Upper lobe of left lung (tissue), 6 donors: ENCODE measurements at regions not wholly inside any gene's neighbourhood (a gene's known extent, or its start where the extent isn't known, plus 50 kb on each side); places are given as distances from the start of the nearest gene placed in this dataset.

Experiments
- ATAC-seq, 2 donors: fragments of 200-7000 bp; cut with Tn5 transposase; one replicate each; pipeline ENCODE4 v1.9.1; 2022; ENCODE audit warnings: mild to moderate bottlenecking in 2 of 2, moderate library complexity in 2 of 2; ENCODE audit not compliant: low FRiP score in 2 of 2
- DNase-seq, 2 donors: peaks; one replicate each; pipeline ENCODE4 v3.0.0-alpha.2; 2019 to 2020
- H3K27ac ChIP-seq, 4 donors: fragments of 200-600 bp; sonication (generic); one replicate each; pipeline ENCODE4 v1.5.1; 2016 to 2019
- H3K27me3 ChIP-seq, 4 donors: fragments of 200-600 bp; sonication (generic); one replicate each; pipeline ENCODE4 v1.5.1; 2017 to 2019
- H3K36me3 ChIP-seq, 4 donors: fragments of 200-600 bp; sonication (generic); one replicate each; pipeline ENCODE4 v1.5.1; 2016 to 2019
- H3K4me1 ChIP-seq, 4 donors: fragments of 200-600 bp; sonication (generic); one replicate each; pipeline ENCODE4 v1.5.1; 2018 to 2019
- H3K4me3 ChIP-seq, 4 donors: fragments of 200-600 bp; sonication (generic); one replicate each; pipeline ENCODE4 v1.5.1; 2017 to 2019; ENCODE audit warnings: mild to moderate bottlenecking in 2 of 4, moderate library complexity in 1 of 4
- H3K9me3 ChIP-seq, 4 donors: fragments of 200-600 bp; sonication (generic); one replicate each; pipeline ENCODE4 v1.5.1; 2018 to 2019
- EP300 ChIP-seq, 4 donors: sonication (generic); formaldehyde crosslinking; IDR thresholded peaks; one replicate each; pipeline ENCODE4 v1.5.1; 2017; ENCODE audit warnings: antibody characterized with exemption in 4 of 4, control low read depth in 2 of 4
- POLR2A ChIP-seq, 4 donors: fragments of 450-650 bp; IDR thresholded peaks; one replicate each; pipeline ENCODE4 v1.5.1; 2016 to 2017; ENCODE audit warnings: antibody characterized with exemption in 4 of 4, mild to moderate bottlenecking in 2 of 4
- POLR2AphosphoS5 ChIP-seq, 2 donors: sonication (generic); formaldehyde crosslinking; IDR thresholded peaks; one replicate each; pipeline ENCODE4 v1.5.1; 2017; ENCODE audit warnings: antibody characterized with exemption in 2 of 2
- WGBS, 2 donors: methylation state at CpG; one replicate each; pipeline ENCODE4 v1.1.5; 2017 to 2018; 5-methylcytosine and 5-hydroxymethylcytosine counted together
- TF ChIP-seq, protein P1 (sequence below), 6 experiments: fragments of 450-650 bp in 4 of 6; fragments of 200-600 bp in 2 of 6; sonication (generic) in 2 of 6; IDR thresholded peaks; one replicate each; pipeline ENCODE4 v1.5.1; 2016 to 2019; ENCODE audit warnings: antibody characterized with exemption in 6 of 6
- donor health status: DM: no; HTN: no; CAD: no; lungs with moderate emphysema.
- donor health status: DM: no; HTN: yes; CAD: no; lungs with severe emphysema.

- DNase-seq = no peak
- no peak for ATAC-seq
- 63 to 67% methylated on average over 9 of the region's 9 CpGs for WGBS, 2 donors
- Histone ChIP-seq H3K9me3 (no peaks in the 10 kb centered on the region), H3K4me3 (no peak overlapping the region), H3K27me3 (no peaks in the 10 kb centered on the region), H3K36me3 (no peaks in the 10 kb centered on the region), H3K27ac (no peak overlapping the region), H3K4me1 (no peaks in the 10 kb centered on the region)
- TF ChIP-seq POLR2A (IDR thresholded peaks at IDR 0.05) (no peak), POLR2AphosphoS5 (IDR thresholded peaks at IDR 0.05) (no peak)
- TF ChIP-seq, protein P1, sequence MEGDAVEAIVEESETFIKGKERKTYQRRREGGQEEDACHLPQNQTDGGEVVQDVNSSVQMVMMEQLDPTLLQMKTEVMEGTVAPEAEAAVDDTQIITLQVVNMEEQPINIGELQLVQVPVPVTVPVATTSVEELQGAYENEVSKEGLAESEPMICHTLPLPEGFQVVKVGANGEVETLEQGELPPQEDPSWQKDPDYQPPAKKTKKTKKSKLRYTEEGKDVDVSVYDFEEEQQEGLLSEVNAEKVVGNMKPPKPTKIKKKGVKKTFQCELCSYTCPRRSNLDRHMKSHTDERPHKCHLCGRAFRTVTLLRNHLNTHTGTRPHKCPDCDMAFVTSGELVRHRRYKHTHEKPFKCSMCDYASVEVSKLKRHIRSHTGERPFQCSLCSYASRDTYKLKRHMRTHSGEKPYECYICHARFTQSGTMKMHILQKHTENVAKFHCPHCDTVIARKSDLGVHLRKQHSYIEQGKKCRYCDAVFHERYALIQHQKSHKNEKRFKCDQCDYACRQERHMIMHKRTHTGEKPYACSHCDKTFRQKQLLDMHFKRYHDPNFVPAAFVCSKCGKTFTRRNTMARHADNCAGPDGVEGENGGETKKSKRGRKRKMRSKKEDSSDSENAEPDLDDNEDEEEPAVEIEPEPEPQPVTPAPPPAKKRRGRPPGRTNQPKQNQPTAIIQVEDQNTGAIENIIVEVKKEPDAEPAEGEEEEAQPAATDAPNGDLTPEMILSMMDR (IDR thresholded peaks at IDR 0.05) = no peak
These were observed 343.3 kb upstream of the MKI67 start for GRCh38 chr10:128469515-128469914.

- H3K4me3 ChIP-seq = no peak overlapping the region
- no peaks in the 10 kb centered on the region for H3K36me3 ChIP-seq
- no peaks in the 10 kb centered on the region for H3K27me3 ChIP-seq
- H3K27ac ChIP-seq = no peak overlapping the region
- H3K9me3 ChIP-seq = no peaks in the 10 kb centered on the region
- 70 to 77% methylated on average over 7 to 33 of the region's 34 CpGs for WGBS, 2 donors
- no peak for ATAC-seq
- no peak for TF ChIP-seq POLR2A (IDR thresholded peaks at IDR 0.05)
- TF ChIP-seq POLR2AphosphoS5 (IDR thresholded peaks at IDR 0.05) = no peak
- TF ChIP-seq, protein P1 (IDR thresholded peaks at IDR 0.05) = no peak
- TF ChIP-seq EP300 (IDR thresholded peaks at IDR 0.05) = no peak
- DNase-seq = no peak
- H3K4me1 ChIP-seq = no peaks in the 10 kb centered on the region
These were observed 344.2 kb upstream of the MKI67 start for GRCh38 chr10:128470321-128470965.

DNA sequence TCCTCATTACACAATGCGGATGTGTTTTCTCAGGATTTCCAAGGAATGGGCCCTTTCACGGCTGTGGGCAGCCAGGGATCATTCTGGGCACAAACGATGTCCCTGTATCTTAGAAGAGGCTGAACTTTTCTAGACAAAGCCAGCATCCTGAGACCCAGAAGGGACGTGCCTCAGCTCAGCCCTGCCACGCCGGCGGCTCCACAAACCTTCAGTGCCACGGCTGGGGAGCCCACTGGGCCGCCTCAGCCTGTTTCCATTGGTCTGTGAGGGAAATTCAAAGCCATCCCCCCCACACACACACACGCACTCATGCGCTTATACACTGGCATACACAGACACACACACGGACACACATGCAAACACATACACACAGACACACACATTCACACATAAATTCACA lies 344.9 kb upstream of the MKI67 start:
- H3K27me3 ChIP-seq = no peaks in the 10 kb centered on the region
- no peak overlapping the region for H3K4me3 ChIP-seq
- 83% methylated on average over 12 of the region's 12 CpGs for WGBS, 2 donors
- no peaks in the 10 kb centered on the region for H3K4me1 ChIP-seq
- no peaks in the 10 kb centered on the region for H3K9me3 ChIP-seq
- DNase-seq = no peak
- no peak for ATAC-seq
- no peak overlapping the region for H3K27ac ChIP-seq
- no peaks in the 10 kb centered on the region for H3K36me3 ChIP-seq
- TF ChIP-seq, protein P1 (IDR thresholded peaks at IDR 0.05) = no peak

- TF ChIP-seq POLR2A (IDR thresholded peaks at IDR 0.05) = no peak
- WGBS, 2 donors = 90 to 91% methylated on average over 2 to 11 of the region's 11 CpGs
- no peaks in the 10 kb centered on the region for H3K4me1 ChIP-seq
- no peaks in the 10 kb centered on the region for H3K9me3 ChIP-seq
- no peak for DNase-seq
- ATAC-seq = no peak
- no peak overlapping the region for H3K27ac ChIP-seq
- H3K27me3 ChIP-seq = no peaks in the 10 kb centered on the region
- no peak overlapping the region for H3K4me3 ChIP-seq
- H3K36me3 ChIP-seq = no peaks in the 10 kb centered on the region
These were observed 346.0 kb upstream of the MKI67 start for GRCh38 chr10:128472196-128472595.

DNA sequence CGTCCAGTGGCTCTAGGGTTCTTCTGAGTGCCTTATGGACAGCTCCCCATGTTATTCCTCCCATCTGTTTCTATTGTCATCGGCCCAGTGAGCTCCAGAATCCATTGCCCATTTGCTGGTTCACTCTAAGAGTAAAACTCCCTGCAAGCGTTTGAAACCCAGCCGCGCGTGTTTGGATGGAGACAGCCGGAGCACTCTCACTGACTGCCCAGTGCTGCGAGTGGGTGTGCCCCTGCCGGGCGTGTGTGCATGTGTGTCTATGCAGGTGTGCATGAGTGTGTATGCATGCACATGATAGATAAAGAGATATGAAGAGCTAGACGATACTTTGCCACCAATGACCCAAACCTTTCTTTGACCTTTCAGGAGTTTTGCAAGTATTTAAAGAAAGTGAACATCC lies 347.2 kb upstream of the MKI67 start:
- no peaks in the 10 kb centered on the region for H3K27me3 ChIP-seq
- no peaks in the 10 kb centered on the region for H3K36me3 ChIP-seq
- H3K27ac ChIP-seq = no peak overlapping the region
- DNase-seq = no peak
- no peaks in the 10 kb centered on the region for H3K9me3 ChIP-seq
- WGBS, 2 donors = 80 to 84% methylated on average over 11 of the region's 11 CpGs
- no peak for ATAC-seq
- TF ChIP-seq, protein P1 (IDR thresholded peaks at IDR 0.05) = no peak
- TF ChIP-seq EP300 (IDR thresholded peaks at IDR 0.05) = no peak
- TF ChIP-seq POLR2AphosphoS5 (IDR thresholded peaks at IDR 0.05) = no peak
- no peak for TF ChIP-seq POLR2A (IDR thresholded peaks at IDR 0.05)
- no peaks in the 10 kb centered on the region for H3K4me1 ChIP-seq
- no peak overlapping the region for H3K4me3 ChIP-seq
